HG03565 (cell line): ENCODE measurements at regions not wholly inside any gene's neighbourhood (a gene's known extent, or its start where the extent isn't known, plus 50 kb on each side); places are given as distances from the start of the nearest gene placed in this dataset.
A peak's percentile ranks its signal among the peaks of the same experiment; 100 is the strongest.
"Not testable (repeated sequence)": the region's sequence is repeated elsewhere in the genome, so short reads cannot be mapped to it uniquely, and the experiment has no call there.

Experiments
- ATAC-seq: cut with Tn5 transposase; IDR thresholded peaks from one replicate; pipeline ENCODE4 v1.9.1; 2021; ENCODE audit warnings: mild to moderate bottlenecking, moderate library complexity; ENCODE audit not compliant: unreplicated experiment

DNA sequence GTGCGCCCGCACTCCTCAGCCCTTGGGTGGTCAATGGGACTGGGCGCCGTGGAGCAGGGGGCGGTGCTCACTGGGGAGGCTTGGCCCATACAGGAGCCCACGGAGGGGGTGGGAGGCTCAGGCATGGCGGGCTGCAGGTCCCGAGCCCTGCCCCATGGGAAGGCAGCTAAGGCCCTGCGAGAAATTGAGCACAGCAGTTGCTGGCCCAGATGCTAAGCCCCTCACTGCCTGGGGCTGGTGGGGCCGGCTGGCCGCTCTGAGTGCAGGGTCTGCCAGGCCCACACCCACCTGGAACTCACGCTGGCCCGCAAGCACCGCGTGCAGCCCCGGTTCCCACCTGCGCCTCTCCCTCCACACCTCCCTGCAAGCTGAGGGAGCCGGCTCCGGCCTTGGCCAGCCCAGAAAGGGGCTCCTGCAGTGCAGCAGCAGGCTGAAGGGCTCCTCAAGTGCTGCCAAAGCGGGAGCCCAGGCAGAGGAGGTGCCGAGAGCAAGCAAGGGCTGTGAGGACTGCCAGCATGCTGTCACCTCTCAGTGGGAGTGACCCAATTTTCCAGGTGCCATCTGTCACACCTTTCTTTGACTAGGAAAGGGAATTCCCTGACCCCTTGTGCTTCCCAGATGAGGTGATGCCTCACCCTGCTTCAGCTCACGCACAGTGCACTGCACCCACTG, 642.3 kb upstream of the SYNCRIP start:
- ATAC-seq, result not testable (repeated sequence)

DNA sequence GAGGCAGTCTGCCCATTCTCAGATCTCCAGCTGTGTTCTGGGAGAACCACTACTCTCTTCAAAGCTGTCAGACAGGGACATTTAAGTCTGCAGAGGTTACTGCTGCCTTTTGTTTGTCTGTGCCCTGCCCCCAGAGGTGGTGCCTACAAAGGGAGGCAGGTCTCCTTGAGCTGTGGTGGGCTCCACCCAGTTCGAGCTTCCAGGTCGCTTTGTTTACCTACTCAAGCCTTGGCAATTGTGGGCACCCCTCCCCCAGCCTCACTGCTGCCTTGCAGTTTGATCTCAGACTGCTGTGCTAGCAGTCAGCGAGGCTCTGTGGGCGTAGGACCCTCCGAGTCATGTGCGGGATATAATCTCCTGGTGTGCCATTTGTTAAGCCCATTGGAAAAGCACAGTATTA, 640.9 kb upstream of the SYNCRIP start:
- ATAC-seq, result not testable (repeated sequence)

DNA sequence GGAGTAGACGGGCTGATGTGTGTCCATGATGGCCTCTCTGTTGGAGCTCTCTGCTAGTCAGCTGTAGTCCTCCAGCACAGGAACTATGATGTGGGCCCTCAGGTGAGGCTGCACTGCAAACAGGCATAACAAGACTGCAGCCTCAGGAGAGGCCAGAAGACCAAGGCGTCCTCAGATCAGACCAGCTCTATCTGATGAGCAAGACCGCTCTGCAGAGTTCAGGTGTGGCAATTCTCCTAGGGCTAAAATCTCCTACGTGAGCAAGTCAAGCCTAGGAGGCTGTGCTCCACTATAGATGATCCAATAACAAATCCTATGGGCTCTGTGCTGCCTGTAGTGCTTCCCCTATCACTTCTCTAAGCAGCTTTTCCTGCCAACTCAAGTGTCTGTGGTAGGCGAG, 633.4 kb upstream of the SYNCRIP start:
- ATAC-seq, result no peak

DNA sequence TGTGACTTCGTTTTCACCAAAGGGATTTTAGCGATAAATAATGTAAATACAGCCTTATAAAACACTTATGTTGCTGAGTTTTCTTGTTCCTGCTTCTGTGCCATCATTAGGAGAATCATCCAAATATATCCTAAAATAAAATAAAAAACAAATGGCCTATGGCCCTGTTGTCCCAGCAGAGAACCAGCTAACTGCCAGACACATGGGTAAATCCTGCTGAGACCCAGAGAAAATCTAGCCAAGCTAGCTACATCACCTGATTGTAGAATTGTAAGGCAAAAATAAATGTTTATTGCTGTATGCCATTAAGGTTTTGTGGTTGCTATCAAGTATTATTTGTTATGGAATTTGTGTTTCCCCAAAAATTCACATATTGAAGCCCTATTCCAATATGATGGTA, 631.2 kb upstream of the SYNCRIP start:
- ATAC-seq, result no peak

DNA sequence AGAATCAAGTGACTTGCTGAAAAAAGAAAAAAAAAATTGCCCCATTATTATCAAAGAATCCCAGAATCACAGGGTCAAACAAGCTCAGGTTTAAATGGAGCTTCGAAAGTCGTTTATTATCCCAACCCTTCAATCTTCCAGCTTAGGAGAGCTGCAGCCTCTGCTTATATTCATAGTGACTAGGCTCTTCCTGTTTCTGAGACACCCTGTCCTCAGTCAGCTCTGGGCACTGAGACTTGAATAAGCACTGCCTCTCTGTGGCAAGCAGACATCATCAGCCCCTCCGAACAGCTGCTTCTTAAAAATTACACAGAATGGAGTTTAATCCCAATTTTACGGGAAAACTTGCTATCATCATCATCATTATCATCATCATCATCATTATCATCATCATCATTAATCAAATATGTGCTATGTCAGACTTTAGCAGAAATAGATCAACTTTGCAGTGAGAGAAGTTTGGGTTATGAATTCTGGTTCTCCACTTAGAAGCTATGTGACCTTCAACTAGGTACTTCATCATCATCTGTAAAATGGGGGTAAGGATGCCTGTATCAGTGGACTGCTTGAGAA, 614.0 kb upstream of the SYNCRIP start:
- no peak for ATAC-seq

DNA sequence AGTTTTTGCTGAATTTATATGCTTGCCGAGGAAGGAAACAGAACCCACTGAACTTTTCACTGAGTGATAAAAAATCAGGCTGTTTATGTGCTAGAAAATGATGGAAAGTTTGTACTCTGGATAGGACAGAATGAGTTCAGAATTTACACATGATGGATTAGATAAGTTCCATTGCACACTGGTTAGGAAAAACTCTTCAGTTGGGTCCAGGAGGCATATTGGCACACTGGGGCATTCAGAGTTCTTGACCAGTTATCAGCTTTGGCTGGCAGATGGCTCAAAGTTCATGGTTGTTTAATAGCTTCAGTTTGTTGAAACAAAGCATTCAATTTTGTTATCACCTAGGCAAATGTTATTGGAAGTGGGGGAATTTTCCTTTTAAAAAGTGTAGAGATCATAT, 613.3 kb upstream of the SYNCRIP start:
- no peak for ATAC-seq

DNA sequence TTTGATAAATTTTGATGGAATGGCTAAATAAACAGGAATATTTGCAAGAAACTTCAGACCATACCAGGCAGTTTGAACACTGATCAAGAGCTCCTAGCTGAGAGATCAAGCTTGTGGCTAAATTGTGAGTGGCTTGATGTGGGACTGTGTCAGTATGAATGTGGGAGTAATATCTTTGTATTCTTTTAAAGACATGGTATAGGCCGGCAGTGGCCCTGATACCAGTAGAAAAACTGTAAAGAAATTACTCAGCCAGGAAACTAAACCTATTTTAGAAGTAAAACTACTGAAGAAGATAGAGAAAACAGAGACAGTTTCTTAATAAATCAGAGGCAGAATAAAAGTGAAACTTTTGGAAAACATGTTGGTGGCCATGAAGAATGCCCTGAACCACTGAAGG, 608.4 kb upstream of the SYNCRIP start:
- ATAC-seq, result no peak

DNA sequence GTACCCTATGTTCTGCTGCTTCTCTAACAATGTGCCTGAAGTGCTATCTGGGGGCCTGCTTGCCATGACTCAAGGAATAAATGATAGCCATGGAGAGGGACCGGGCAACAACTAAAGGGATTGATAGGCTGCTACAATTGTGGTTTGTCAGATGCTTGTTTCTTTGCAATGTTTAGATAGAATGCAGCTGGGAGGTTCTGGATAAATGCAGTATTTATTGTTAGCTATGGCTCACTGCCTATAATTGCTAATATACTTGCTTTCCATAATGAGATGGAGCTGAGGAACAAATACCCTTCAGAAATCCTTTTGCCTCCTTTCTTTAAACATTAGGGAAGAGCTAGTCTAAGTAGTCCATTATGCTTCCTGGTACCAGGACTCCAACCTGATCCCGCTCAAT, 575.2 kb upstream of the SYNCRIP start:
- no peak for ATAC-seq

DNA sequence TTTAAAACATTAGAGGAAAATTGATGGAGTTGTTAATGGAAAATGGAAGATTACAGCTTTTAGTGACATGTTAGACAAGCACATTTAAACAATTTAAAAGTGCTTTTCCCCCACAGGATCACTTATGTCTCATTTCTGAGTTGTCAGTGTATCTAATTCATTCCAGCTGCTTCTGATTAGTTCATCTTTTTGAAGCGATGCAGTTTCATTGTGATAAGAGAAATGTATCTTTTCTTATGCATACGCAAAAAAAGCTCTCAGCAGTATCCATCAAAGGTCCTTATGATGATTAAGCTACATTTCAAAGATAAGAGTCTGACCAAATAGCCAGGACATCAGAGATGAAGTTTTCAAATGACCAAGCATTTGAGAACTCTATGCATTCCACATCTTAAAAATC, 572.6 kb upstream of the SYNCRIP start:
- no peak for ATAC-seq

DNA sequence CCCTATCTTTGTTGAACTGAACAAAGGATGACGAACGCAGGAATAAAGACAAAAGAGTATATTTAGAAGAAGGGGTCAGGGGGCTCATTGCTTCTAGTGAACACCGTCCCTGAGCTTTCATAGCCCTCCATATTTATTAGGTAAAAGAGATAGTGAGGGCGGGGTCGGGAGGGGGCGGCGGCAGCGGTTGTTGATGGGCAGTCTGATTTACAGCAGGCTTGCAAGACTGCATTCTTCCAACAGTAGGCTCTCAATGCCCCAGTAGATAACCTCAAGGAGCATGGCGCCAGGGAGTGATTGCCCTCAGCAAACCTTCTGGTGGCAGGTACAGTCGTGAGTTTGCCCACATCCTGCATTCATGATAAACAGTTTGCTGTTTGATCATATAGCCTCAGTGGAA, 563.3 kb upstream of the SYNCRIP start:
- ATAC-seq, result no peak

DNA sequence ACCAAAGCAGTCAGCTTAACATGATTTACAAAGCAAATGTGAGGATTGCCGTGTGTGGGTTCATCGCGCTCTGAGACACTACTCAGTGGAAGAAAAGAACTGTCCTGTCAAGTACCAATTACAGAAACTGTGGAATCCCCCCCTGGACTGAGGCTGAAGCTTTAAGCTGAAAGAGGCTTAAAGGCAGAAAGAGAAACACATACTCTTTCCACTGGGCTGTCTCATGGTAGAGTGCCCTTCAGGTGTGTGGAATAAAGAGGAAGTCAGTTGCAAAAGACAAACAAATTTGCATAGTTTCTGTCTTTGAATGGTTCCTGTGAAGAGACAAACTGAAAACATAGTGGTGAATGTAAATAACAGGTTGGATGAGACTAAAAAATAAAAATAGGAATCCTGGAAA, 560.4 kb upstream of the SYNCRIP start:
- ATAC-seq, result peak; percentile 45

DNA sequence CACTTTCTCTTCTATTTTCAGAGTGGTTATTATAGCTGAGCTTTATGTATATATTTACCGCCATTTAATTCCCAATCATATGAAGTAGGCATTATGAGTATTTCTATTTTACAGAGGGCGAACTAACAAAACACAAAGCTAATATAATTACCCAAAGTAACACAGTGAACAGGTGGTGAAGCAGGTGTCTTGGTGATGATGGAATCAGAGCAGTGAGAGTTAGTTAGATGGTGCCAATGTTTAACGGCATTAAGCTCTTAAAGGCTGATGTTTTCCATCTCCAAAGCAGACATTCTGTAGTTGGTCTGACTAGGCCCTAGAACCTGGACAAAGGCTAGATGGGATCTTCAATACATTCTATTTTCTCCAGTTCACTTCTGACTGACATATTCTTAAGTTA, 551.1 kb upstream of the SYNCRIP start:
- no peak for ATAC-seq

DNA sequence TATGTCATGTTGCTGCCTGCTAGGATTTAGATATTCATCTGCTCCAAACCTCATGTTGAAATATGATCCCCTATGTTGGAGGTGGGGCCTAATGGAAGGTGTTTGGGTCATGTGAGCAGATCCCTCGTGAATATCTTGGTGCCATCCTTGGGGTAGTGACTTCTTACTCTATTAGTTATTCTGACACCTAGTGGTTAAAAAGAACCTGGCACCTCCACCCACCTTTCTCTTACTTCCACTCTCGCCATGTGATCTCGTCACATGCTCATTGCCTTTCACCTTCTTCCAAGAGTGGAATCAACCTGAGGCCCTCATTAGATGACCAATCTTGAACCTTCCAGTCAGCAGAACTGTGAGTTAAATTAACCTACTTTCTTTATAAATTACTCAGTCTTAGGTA, 549.4 kb upstream of the SYNCRIP start:
- peak; percentile 86 for ATAC-seq

DNA sequence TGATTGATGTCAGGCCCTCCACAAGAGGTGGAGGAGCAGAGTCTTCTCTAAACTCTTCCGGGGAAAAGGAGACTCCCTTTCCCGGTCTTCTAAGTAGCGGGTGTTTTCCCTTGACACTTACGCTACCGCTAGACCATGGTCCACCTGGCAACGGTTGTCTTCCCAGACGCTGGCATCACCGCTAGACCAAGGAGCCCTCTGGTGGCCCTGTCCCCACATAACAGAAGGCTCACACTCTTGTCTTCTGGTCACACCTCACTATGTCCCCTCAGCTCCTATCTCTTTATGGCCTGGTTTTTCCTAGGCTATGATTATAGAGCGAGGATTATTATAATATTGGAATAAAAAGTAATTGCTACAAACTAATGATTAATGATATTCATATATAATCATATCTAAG, 532.5 kb upstream of the SYNCRIP start:
- not testable (repeated sequence) for ATAC-seq

DNA sequence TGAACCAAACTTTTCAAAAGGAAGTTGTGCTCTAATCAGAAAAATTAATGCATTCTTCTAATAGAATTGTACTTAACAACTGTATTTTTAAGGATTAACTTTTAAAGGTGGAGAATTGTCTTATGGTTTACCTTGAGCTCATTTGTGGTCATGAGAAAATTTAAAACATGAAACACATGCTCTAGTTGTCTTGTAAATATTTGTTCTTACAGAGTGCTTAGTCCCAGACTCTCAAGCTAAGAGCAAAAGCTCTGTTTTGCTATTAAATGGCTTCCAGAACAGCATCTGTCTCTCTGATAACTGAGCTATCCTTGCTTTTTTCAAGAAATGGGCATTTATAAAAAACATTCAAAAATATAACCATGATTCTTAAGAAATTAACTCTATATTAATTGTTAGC, 512.2 kb upstream of the SYNCRIP start:
- ATAC-seq, result no peak

DNA sequence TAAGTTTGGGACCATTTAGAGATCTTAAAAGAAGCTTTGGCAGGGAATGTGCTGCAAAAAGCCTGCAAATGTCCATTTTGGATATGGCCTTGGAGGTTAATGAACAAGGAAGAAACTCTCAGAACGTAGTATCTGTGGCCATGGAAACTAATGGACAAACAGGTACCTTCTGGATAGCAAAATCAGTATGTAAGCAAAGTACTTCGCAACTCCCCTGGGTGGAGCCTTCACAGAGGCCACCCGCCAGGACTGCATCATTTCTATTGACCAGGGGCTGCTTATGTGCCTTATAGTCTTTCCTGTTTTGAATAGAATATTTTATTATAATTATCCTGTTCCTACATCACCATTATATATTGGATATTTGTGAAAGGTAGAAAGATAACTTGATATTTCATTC, 510.8 kb upstream of the SYNCRIP start:
- no peak for ATAC-seq

DNA sequence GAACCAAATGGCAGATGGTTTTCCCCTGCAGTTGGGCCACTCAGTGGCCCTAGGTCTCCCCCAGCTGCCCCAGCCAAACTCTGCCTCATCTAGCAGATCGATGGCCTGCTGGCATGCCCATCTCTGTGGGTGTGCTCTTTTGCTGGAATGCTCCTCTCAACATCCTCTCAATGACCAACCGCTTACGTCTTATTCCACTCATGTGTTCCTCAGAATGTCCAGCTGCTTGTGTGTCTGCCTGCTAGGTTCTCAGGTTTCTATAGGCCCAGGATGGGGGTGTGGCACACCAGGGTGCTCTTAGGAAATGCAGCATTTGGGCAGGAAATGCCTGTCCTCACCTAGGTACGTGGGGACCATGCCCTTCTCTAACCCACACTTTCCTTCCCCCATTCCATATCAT, 509.9 kb upstream of the SYNCRIP start:
- ATAC-seq, result no peak

DNA sequence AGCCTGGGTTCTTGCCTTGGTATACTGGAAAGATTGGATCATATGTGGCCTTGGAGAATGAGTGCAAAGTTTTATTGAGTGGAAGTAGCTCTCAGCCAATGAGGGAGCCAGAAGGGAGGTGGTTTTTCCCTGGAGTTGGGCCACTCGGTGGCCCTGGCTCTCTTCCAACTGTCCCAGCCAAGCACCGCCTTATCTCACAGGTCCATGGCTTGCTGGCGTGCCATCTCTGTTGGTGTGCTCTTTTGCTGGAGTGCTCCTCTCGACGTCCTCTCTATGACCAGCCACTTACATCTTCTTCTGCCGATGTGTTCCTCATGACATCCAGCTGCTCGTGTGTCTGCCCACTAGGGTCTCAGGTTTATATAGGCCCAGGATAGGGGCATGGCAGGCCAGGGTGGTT, 505.9 kb upstream of the SYNCRIP start:
- ATAC-seq, result no peak

DNA sequence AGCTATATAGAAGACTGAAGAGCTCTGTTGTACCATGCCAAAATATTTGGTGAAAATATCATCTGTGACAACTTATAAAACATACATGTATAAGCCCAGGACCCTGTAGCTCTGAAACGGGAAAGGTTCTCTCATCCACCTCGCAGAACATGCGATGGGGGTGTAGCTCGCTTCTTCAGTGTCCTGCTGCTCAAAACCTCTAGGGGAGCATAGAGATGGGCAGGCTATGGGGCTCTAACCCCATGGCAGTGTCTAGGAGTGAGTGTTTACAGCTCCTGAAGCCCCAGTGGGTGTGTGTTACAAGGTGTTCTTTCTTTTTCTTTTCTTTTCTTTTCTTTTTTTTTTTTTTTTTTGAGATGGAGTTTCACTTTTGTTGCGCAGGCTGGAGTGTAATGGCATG, 505.2 kb upstream of the SYNCRIP start:
- ATAC-seq, result no peak

DNA sequence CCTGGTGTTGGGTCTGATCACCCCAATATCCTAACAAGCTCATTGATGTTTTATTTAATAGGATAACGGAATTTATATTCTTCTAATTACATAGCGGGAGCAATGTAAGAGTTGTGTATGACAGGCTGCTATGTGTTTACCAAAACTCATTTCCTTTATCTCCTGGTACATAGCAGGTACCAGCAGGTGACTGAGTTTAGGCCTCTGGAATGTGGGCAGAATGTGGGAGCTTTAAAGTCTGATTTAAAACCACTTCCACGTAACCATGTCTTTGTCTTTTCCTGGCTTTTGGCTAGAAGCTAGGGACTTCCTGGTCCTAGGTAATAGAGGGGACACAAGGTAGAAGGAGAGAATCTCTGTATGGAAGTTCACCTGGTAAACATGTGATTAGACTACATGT, 504.6 kb upstream of the SYNCRIP start:
- ATAC-seq, result no peak

DNA sequence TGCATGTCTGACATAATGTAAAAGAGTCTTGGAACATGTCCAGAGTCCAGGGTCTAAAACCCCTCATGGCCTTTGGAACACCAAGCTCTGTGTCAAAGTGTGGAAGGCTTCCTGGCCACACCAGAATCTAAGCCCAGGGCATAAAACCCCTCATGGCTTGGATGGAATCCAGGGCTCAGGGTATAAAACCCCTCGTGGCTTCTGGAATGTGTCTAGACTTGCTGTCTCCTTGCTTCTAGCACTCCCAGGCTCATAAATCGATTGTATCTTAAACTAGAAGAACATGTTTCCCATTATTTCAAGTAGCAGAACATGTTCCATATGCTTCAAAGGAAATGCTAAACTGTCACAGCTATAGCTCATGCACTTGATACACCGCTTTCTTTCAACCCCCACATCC, 504.1 kb upstream of the SYNCRIP start:
- not testable (repeated sequence) for ATAC-seq

DNA sequence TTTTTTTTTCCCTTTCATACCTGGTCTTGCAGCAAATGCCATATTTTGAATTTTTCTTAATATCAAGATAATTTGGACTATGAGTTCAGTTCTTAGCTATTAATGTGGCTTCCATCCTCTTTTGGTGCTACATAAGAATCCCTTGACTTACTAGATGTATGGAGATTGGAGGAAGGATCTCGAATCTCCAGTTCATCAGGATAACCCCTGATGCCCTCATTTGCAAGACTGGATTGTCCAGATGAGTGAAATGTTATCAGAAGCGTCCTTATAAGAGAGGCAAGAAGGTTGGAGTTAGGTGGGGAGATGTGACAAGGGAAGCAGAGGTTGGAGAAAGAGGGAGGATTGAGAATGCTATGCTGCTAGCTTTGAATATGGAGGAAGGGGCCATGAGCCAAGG, 499.6 kb upstream of the SYNCRIP start:
- no peak for ATAC-seq

DNA sequence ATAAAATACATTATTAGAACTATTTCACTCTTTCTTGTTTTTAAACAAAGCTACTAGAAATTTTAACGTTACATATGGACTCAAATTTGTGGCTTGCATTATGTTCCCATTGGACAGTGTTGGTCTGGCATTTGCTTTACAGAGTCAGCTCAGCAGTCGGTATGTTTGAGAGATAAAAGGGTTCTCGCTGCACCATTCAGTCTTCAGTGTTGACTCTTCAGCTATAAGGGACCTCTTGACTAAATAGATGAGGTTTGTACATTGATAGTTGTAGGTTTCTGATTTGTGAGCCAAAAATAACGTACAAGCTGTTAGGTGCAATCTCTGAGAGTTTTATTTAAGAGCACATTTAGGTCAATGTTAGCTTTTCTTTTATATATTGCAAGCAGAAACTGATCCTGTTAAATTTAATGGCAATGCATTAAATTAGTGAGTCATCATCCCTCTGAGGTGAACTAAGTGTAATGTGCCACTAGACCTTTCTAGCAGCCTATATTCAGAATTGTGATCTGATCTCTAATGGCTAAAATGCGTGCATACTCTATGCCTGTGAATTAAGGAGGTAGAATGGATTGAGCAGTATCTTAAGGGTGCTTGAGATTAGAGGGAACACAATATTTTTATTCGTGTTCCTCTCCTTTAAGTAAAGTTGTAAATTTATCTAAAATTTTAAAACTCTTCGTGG, 485.6 kb upstream of the SYNCRIP start:
- ATAC-seq, result no peak
